NCI-H526 treated with DMSO at 0.1 percent for 48 hours (cell line): ENCODE measurements at regions not wholly inside any gene's neighbourhood (a gene's known extent, or its start where the extent isn't known, plus 50 kb on each side); places are given as distances from the start of the nearest gene placed in this dataset.
"Not testable (repeated sequence)": the region's sequence is repeated elsewhere in the genome, so short reads cannot be mapped to it uniquely, and the experiment has no call there.

ENCODE experiments used
- DNase-seq: peaks from one replicate; lab custom pipeline; 2025; lab: John Stamatoyannopoulos, UW

- no peak for DNase-seq
These were observed 88.1 kb downstream of the POSTN start for GRCh38 chr13:37510441-37510840.

- no peak for DNase-seq
These were observed 93.0 kb downstream of the POSTN start for GRCh38 chr13:37505531-37505930.

- no peak for DNase-seq
These were observed 94.3 kb downstream of the POSTN start for GRCh38 chr13:37504251-37504650.

GRCh38 chr13:37503287-37503686, 95.3 kb downstream of the POSTN start:
- DNase-seq, result no peak

- DNase-seq, result not testable (repeated sequence)
These were observed 96.1 kb downstream of the POSTN start for GRCh38 chr13:37502303-37502993.

GRCh38 chr13:37501187-37501586, 97.4 kb downstream of the POSTN start:
- no peak for DNase-seq

GRCh38 chr13:37495046-37495445, 103.5 kb downstream of the POSTN start:
- DNase-seq, result no peak

GRCh38 chr13:37493775-37494174, 104.8 kb downstream of the POSTN start:
- DNase-seq, result no peak

- DNase-seq, result no peak
These were observed 105.6 kb downstream of the POSTN start for GRCh38 chr13:37492741-37493514.

- no peak for DNase-seq
These were observed 106.5 kb downstream of the POSTN start for GRCh38 chr13:37492075-37492474.

GRCh38 chr13:37491661-37492060, 106.9 kb downstream of the POSTN start:
- no peak for DNase-seq

- no peak for DNase-seq
These were observed 108.3 kb downstream of the POSTN start for GRCh38 chr13:37490176-37490779.

- no peak for DNase-seq
These were observed 109.8 kb downstream of the POSTN start for GRCh38 chr13:37488726-37489125.

GRCh38 chr13:37486171-37486681, 112.3 kb downstream of the POSTN start:
- no peak for DNase-seq

GRCh38 chr13:37485756-37486155, 112.8 kb downstream of the POSTN start:
- DNase-seq, result no peak

GRCh38 chr13:37484056-37484455, 114.5 kb downstream of the POSTN start:
- DNase-seq, result no peak

- DNase-seq, result no peak
These were observed 116.2 kb downstream of the POSTN start for GRCh38 chr13:37482331-37482730.

- DNase-seq, result no peak
These were observed 116.7 kb downstream of the POSTN start for GRCh38 chr13:37481885-37482227.

GRCh38 chr13:37481011-37481884, 117.3 kb downstream of the POSTN start:
- DNase-seq, result no peak

GRCh38 chr13:37479916-37480315, 118.7 kb downstream of the POSTN start:
- DNase-seq, result no peak

- DNase-seq, result no peak
These were observed 121.7 kb downstream of the POSTN start for GRCh38 chr13:37476874-37477273.

- no peak for DNase-seq
These were observed 122.6 kb downstream of the POSTN start for GRCh38 chr13:37475966-37476365.
